GM21723 (cell line): ENCODE measurements at regions not wholly inside any gene's neighbourhood (a gene's known extent, or its start where the extent isn't known, plus 50 kb on each side); places are given as distances from the start of the nearest gene placed in this dataset.

ENCODE experiments used
- ATAC-seq: cut with Tn5 transposase; IDR thresholded peaks from one replicate; pipeline ENCODE4 v1.9.1; 2021; ENCODE audit warnings: mild to moderate bottlenecking, moderate library complexity; ENCODE audit not compliant: unreplicated experiment

GRCh38 chr5:120988941-120989340, 524.8 kb downstream of the PRR16 start:
- no peak for ATAC-seq

GRCh38 chr5:120991569-120991968, 527.5 kb downstream of the PRR16 start:
- ATAC-seq: no peak

DNA sequence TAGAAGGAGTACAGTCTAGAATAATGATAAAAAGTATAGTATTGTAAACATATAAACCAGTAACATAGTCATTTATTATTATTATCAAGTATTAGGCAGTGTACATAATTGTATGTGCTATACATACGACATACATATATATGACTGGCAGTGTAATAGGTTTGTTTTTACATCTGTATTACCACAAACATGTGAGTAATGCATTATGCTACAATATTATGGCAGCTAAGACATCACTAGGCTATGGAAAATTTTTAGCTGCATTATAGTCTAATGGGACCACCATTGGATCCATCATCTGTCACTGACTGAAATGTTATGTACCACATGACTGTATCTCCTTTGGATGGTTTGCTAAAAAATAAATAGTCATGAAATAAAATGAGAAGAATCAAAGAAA, 530.0 kb downstream of the PRR16 start:
- ATAC-seq: no peak

DNA sequence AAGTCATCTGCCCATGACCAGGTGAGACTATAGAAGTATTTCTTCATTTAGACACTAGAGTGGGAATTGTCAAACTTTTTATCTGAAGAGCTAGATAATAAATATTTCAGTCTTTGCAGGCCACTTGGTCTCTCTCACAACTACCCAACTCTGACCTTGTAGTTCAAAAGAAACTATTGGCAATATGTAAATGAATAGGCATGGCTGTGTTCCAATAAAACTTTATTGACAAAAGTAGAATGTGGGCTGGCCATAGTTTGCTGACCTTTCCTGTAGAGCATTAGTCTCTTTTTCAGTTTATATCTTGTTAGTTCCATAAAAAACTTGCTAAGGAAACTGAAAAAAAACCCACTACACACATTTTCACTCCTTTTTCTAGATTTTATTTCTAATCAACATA, 535.5 kb downstream of the PRR16 start:
- no peak for ATAC-seq

GRCh38 chr5:121006217-121006616, 542.1 kb downstream of the PRR16 start:
- ATAC-seq: no peak

DNA sequence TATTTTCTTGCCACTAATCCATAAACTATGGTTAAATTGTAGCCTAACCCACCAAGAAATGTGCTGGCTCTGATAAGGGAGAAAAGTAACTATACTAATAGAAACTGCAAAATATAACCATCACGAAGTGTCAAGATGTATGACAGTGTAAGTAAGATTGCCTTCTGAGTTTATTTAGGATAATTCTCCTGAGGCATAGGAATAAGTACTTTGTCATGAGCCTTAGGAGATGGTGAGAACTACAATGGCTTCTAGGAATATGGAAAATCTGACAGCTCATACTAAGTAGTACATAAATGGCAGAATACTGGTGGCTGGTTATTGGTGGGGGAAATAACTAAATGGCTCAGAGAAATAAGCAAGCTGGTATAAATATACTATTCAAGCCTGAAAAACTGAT, 543.9 kb downstream of the PRR16 start:
- ATAC-seq: no peak

- no peak for ATAC-seq
Observed at GRCh38 chr5:121009058-121009457, 545.0 kb downstream of the PRR16 start.

DNA sequence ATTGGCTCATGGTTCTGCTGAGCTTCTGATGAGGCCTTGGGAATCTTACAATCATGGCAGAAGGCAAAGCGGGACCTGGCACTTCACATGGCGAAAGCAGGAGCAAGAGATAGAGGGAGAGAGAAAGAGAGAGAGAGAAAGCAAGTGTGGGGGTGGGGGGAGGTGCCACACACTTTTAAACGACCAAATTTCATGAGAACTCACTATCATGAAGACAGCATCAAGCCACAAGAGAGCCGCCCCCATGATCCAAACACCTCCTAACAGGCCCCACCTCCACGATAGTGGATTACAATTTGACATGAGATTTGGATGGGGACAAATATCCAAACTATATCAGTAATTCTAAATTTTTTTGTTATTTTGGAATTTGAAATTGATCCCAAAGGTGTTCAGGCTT, 553.9 kb downstream of the PRR16 start:
- no peak for ATAC-seq

DNA sequence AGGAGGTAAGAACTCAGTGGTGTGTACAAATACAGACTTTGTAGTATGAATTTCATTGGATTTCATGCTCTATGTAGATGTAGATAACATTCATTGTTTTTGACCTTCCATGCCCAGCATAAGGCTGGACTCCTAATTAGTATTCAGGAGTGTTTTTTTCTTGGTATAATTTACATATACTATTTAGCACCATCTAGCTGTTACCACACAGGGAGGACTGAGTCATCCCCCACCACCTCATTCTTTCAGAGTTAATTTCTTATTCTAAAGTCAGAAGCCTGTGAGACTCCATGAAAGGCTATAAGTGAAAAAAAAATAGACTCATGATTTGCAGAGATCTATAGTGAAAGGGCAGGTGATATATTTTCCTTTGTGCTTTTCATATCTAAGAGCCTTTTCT, 555.0 kb downstream of the PRR16 start:
- ATAC-seq: no peak

DNA sequence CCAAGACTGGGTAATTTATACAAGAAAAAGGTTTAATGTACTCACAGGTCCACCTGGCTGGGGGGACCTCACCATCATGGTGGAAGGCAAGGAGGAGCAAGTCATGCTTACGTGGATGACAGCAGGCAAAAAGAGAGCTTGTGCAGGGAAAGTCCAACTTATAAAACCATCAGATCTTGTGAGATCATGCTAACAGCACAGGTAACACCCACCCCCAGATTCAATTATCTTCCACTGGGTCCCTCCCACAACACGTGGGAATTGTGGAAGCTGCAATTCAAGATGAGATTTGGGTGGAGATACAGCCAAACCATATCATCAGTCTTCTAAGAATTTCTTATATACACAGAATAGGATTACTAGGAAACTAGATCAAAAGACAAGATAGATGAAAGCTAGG, 555.6 kb downstream of the PRR16 start:
- no peak for ATAC-seq

GRCh38 chr5:121021681-121022080, 557.6 kb downstream of the PRR16 start:
- ATAC-seq: no peak

DNA sequence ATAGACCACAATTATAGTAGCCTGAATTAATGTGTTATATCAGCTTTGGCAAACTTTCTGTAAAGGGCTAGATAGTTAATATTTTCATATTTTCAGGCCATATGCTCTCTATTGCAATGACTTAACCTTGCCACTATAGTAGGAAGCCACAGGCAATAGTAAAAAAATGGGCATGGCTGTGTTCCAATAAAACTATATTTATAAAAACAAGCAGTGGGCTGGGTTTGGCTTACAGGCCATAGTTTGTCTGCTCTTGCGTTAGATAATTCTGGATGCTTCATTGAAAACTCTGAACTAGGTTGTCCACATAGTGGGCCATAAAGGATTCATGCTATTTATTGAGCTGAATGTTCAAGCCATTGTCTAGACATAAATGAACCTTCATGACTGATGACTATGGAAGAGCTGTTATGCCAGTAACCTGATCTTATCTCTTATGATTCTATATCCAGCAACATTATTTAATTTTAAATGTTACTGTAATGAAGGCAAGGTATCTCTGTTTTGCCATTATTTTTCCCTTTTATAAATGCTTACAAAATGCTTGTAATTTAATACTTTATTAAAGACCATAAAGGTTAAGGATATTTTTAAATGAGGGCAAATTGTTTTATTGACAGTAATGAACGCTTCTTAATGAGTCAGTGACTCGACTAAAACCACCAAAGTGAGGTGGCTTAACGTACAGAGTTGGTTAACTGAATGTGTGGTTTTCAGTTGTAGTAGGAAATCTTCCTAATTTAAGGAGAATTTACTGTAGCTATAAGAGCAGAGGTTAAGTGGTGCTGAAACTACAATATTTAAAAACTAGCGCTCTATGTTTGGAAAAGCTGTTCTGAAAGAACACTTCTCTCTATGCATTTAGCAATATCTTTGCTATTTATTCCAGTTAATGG, 560.6 kb downstream of the PRR16 start:
- no peak for ATAC-seq

DNA sequence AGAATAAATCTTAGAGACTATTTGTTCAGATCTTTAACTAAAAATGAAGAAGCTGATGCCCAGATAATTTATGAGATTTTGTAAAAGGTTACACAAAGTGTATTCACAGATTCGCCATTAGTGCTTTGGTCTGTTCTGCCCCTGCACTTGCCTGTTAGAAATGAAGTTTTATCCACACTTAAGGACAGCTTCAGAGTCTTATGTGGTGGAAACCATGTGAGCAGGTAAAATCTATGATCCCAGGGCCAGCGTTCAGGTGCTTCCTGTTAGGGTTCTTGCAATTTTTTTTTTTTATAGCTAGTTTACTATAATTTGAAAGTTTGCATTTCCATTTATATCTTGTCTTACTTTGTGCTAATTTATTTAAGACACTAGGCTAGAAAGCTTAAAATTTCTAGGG, 561.6 kb downstream of the PRR16 start:
- no peak for ATAC-seq

GRCh38 chr5:121027636-121028035, 563.5 kb downstream of the PRR16 start:
- no peak for ATAC-seq

GRCh38 chr5:121029536-121030245, 565.6 kb downstream of the PRR16 start:
- no peak for ATAC-seq

- ATAC-seq: no peak
Observed at GRCh38 chr5:121031491-121031890, 567.4 kb downstream of the PRR16 start.

- ATAC-seq: no peak
Observed at GRCh38 chr5:121033334-121033733, 569.2 kb downstream of the PRR16 start.

DNA sequence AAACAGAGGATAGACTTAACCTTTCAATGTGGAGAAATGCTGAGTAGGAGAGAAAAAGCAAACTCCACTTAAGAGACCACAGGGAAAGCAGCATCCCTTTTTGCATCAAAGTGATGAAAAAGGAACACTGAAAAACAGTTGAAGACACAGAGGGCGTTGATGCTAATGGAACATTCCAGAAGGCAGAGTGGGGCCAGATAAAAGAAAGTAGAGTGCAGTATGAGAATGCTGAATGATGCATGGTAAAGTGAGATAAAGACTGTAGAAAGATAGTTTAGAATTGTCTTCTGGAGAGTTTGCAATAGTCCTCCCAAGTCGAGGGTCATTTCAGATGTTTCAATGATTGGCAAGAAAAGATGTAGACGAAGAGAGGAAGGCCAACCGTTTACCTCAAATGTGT, 574.3 kb downstream of the PRR16 start:
- no peak for ATAC-seq

DNA sequence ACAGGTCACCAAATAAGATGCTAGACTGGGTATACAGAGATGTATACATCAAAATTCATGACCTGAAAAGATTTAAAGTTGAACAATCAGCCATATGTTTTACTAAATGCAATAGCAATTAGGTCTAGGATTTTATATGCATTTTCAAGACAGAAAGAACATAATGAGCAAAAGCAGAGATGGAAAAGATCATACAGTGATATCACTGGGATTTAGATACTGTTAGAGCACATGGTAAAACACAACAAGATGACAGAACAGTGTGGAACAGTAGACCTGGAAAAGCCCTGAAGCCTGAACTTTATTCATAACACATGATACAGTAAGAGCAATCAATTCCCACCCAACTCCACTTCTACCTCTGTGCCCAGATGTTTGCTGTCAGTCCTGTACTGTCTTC, 585.9 kb downstream of the PRR16 start:
- ATAC-seq: no peak

DNA sequence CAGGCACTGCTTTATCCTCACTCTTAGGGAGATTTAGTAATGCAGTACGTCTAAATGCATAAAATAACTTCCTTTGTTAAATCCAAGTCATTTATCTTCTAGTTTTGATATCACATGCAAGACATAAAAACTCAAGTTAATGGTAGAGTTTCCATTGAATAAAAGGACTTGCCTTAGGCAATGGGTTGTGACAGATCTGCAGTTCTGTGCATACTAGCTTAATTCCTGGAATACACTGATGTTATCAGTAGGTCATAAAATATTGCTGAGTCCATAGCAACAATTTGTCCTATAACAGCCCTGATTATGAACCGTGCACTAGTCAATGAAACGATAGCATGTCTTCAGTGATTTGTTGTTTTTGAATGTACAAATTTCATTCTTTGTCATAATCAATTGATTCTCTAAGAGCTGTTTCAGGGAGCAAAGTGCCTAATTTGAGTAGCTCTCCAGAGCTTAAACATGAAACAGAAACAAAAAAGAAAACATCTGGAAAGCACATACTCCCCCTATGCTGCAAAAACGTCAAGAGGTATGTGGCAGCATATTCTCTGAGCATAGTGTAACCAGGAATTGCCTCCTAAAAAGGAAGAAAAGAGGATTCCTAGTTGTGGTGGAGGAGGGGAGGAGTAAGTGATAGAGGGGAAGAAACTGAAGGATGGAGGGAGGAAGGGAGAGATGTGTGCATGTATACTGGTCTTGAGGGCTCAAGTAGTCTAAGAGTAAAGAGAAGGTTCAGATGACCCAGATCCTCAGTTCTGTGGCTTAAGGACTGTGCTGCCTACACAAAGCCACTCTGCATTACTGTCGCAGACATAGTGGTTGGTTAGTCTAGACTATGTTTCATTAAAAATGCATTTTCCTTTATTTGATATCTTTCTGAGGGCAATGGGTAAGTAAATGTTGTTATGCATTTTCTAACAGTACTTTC, 589.2 kb downstream of the PRR16 start:
- ATAC-seq: no peak

GRCh38 chr5:121055586-121055985, 591.5 kb downstream of the PRR16 start:
- ATAC-seq: no peak
